ENCODE measurements at regions not wholly inside any gene's neighbourhood (a gene's known extent, or its start where the extent isn't known, plus 50 kb on each side); places are given as distances from the start of the nearest gene placed in this dataset.

- no peaks in the 10 kb centered on the region for H3K4me1 Mint-ChIP-seq
- Histone ChIP-seq H3K27me3 (replicated peaks in 1 of 4; ENCODE audit: control extremely low read depth in 1 of 4, control insufficient read depth in 3 of 4, insufficient read depth in 4 of 4, low read length in 3 of 4) (no peaks in the 10 kb centered on the region), H3K9ac (ENCODE audit: low read length) (no peak overlapping the region), H3K27ac (ENCODE audit: low read length in 2 of 2) (no peak overlapping the region), H3K79me2 (ENCODE audit: control insufficient read depth, insufficient read depth, low read length) (no peaks in the 10 kb centered on the region), H3K9me3 (ENCODE audit: control extremely low read depth in 1 of 3, control insufficient read depth in 2 of 3, insufficient read depth in 1 of 3, low read length in 2 of 3) (no peaks in the 10 kb centered on the region), H2AFZ (ENCODE audit: insufficient read depth, low read depth, low read length, poor library complexity, severe bottlenecking) (no peak overlapping the region), H3K36me3 (replicated peaks in 1 of 2; ENCODE audit: control extremely low read depth in 1 of 2, control insufficient read depth in 1 of 2, extremely low read depth in 1 of 2, insufficient read depth in 2 of 2, low read length in 1 of 2) (no peaks in the 10 kb centered on the region), H3K4me2 (replicated peaks; ENCODE audit: low read depth, low read length, poor library complexity, severe bottlenecking) (no peak overlapping the region), H3K4me1 (ENCODE audit: control insufficient read depth in 2 of 2, insufficient read depth in 2 of 2, low read length in 2 of 2) (no peaks in the 10 kb centered on the region), H4K20me1 (ENCODE audit: control insufficient read depth, insufficient read depth, low read length, poor library complexity, severe bottlenecking) (no peaks in the 10 kb centered on the region), H3K4me3 (ENCODE audit: control extremely low read depth in 1 of 5, extremely low read depth in 1 of 5, insufficient read depth in 1 of 5, low read depth in 2 of 5, low read length in 4 of 5) (no peak overlapping the region)
- no peaks in the 10 kb centered on the region for H3K27me3 Mint-ChIP-seq
- POLR2A ChIA-PET = no interaction called here
- CTCF ChIA-PET = no interaction called here
- no peak overlapping the region for H3K27ac Mint-ChIP-seq
- no peak overlapping the region for H3K4me3 Mint-ChIP-seq
- intact Hi-C loops (cut with micrococcal nuclease) = no loop called here
- H3K9me3 Mint-ChIP-seq (ENCODE audit: insufficient read depth) = peaks cover 4% of the 10 kb centered on the region
- no peak for DNase-seq
- WGBS (ENCODE audit: insufficient coverage) = 80% methylated on average over 3 of the region's 11 CpGs
- TF ChIP-seq EZH2 (IDR thresholded peaks at IDR 0.05; ENCODE audit: borderline replicate concordance, insufficient read depth, low read depth, low read length, poor library complexity, severe bottlenecking) (no peak), CTCF (IDR thresholded peaks at IDR 0.05) (no peak)
- ATAC-seq (ENCODE audit: low read depth) = no peak
Measured at GRCh38 chr5:166992874-166993722, 1298.3 kb upstream of the WWC1 start.

- no peaks in the 10 kb centered on the region for H3K9me3 ChIP-seq (ENCODE audit: control extremely low read depth in 1 of 3, control insufficient read depth in 2 of 3, insufficient read depth in 1 of 3, low read length in 2 of 3)
- H3K27me3 Mint-ChIP-seq = no peaks in the 10 kb centered on the region
- H3K4me2 ChIP-seq (replicated peaks; ENCODE audit: low read depth, low read length, poor library complexity, severe bottlenecking) = no peak overlapping the region
- no peak overlapping the region for H3K9ac ChIP-seq (ENCODE audit: low read length)
- no peak overlapping the region for H2AFZ ChIP-seq (ENCODE audit: insufficient read depth, low read depth, low read length, poor library complexity, severe bottlenecking)
- no peaks in the 10 kb centered on the region for H3K4me1 ChIP-seq (ENCODE audit: control insufficient read depth in 2 of 2, insufficient read depth in 2 of 2, low read length in 2 of 2)
- H3K79me2 ChIP-seq (ENCODE audit: control insufficient read depth, insufficient read depth, low read length) = no peaks in the 10 kb centered on the region
- ChIA-PET CTCF (no interaction called here), POLR2A (no interaction called here)
- no peak overlapping the region for H3K4me3 Mint-ChIP-seq
- DNase-seq (no peak), ATAC-seq (ENCODE audit: low read depth) (no peak)
- TF ChIP-seq EZH2 (IDR thresholded peaks at IDR 0.05; ENCODE audit: borderline replicate concordance, insufficient read depth, low read depth, low read length, poor library complexity, severe bottlenecking) (no peak), CTCF (IDR thresholded peaks at IDR 0.05) (no peak)
- H3K4me1 Mint-ChIP-seq = no peaks in the 10 kb centered on the region
- H3K27me3 ChIP-seq (replicated peaks in 1 of 4; ENCODE audit: control extremely low read depth in 1 of 4, control insufficient read depth in 3 of 4, insufficient read depth in 4 of 4, low read length in 3 of 4) = no peaks in the 10 kb centered on the region
- H3K4me3 ChIP-seq (ENCODE audit: control extremely low read depth in 1 of 5, extremely low read depth in 1 of 5, insufficient read depth in 1 of 5, low read depth in 2 of 5, low read length in 4 of 5) = no peak overlapping the region
- intact Hi-C loops (cut with micrococcal nuclease) = no loop called here
- WGBS (ENCODE audit: insufficient coverage) = no CpG with 5 or more reads among the region's 3 CpGs
- H3K9me3 Mint-ChIP-seq (ENCODE audit: insufficient read depth) = peaks cover 4% of the 10 kb centered on the region
- no peak overlapping the region for H3K27ac Mint-ChIP-seq
- H4K20me1 ChIP-seq (ENCODE audit: control insufficient read depth, insufficient read depth, low read length, poor library complexity, severe bottlenecking) = no peaks in the 10 kb centered on the region
- H3K27ac ChIP-seq (ENCODE audit: low read length in 2 of 2) = no peak overlapping the region
- H3K36me3 ChIP-seq (replicated peaks in 1 of 2; ENCODE audit: control extremely low read depth in 1 of 2, control insufficient read depth in 1 of 2, extremely low read depth in 1 of 2, insufficient read depth in 2 of 2, low read length in 1 of 2) = no peaks in the 10 kb centered on the region
Measured at GRCh38 chr5:166994226-166994625, 1297.2 kb upstream of the WWC1 start.
